ENCODE measurements at regions not wholly inside any gene's neighbourhood (a gene's known extent, or its start where the extent isn't known, plus 50 kb on each side); places are given as distances from the start of the nearest gene placed in this dataset.
A peak's percentile ranks its signal among the peaks of the same experiment; 100 is the strongest.

DNA sequence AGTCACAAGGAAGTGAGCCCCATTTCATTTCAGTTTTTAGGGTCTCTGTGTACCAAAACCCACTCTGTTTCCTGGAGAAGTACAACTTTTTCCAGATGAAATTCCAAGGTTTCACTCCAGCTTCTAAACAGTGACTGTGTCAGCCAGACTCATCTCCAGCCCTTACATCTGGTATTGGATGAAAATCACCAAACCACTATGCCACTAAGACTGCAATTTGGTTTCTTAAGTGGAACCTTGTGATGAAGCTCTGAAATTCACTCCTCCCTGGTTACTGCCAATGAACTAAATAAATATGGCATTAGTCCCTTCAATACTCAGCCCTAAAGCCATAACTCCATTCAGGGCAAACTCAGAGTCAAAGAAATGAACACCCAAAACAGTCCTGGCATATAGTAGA, 211.2 kb upstream of the DAPK1 start:
- no peak for ATAC-seq (replicated peaks in 1 of 4)
- H3K4me3 ChIP-seq (ENCODE audit: control insufficient read depth in 1 of 2, extremely low read depth in 1 of 2, low read length in 1 of 2), result no peak overlapping the region
- Mint-ChIP-seq H3K27ac (no peak overlapping the region), H3K4me1 (no peaks in the 10 kb centered on the region), H3K27me3 (peaks cover 8 to 21% of the 10 kb centered on the region in 2 donors), H3K4me3 (no peak overlapping the region), H3K9me3 (no peaks in the 10 kb centered on the region), H3K36me3 (no peaks in the 10 kb centered on the region)
- CTCF ChIA-PET, result no interaction called here
- POLR2A ChIA-PET, result no interaction called here
- H3K9me3 ChIP-seq, result no peaks in the 10 kb centered on the region
- DNase-seq, result no peak
- H3K27me3 ChIP-seq (replicated peaks in 1 of 2; ENCODE audit: control insufficient read depth in 2 of 2, extremely low read depth in 1 of 2, insufficient read depth in 2 of 2, low read length in 1 of 2), result peaks cover 4 to 5% of the 10 kb centered on the region in 2 experiments
- no peaks in the 10 kb centered on the region for H3K36me3 ChIP-seq (ENCODE audit: control insufficient read depth in 2 of 2, extremely low read depth in 1 of 2, insufficient read depth in 1 of 2, low read length in 1 of 2)
- H3K4me1 ChIP-seq (ENCODE audit: control insufficient read depth in 1 of 2, extremely low read depth in 1 of 2, insufficient read depth in 2 of 2, low read length in 2 of 2), result peaks cover 0 to 2% of the 10 kb centered on the region in 2 experiments
- no peak overlapping the region for H3K27ac ChIP-seq (ENCODE audit: low read length)

DNA sequence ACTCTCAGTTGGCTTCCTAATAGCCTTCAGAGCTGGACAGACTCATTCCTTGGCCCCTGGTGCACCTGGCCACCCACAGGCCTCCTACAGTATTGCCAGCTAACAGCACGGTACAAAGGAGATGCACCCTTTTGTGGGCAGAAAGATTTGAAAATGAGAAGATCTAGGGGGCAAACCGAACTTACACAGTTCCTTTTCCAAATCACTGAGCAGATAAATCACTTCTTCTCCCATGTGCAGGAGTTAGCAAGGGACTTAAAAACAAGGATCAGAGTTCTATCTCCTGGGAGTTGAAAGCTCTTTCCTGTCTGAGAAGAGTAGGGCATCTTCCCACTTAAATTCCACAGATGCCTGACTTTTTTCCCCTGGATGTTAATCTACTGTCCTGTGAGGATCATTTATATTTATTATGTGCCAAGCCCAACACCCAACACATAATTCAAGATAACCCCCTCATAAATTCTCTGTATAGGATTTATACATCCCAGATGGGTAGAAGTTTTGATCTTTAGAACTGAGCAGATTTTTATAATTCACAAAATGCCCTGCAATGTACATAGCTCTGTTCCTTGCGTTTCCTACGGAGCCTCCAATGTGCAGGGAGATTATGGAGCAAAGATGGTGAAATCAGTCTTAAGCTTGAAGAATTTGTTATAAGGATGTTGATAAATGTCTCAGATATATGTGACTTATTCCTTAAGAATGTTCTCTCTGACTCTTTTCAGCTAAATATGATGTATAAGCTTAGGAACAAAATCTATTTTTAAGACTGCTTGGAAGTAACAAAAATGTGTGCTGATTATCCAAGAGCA, 207.2 kb upstream of the DAPK1 start:
- ChIA-PET POLR2A (interaction anchor here in 1 of 2 donors (0.7 kb wide), 1 partner anchor 1014 kb away, joined by 3 read pairs; no protein-coding TSS in a partner anchor), CTCF (interaction anchor here in 1 of 2 donors (0.6 kb wide), 1 partner anchor 877 kb away, joined by 3 read pairs; no protein-coding TSS in a partner anchor)
- no peak overlapping the region for H3K27ac ChIP-seq (ENCODE audit: low read length)
- no peaks in the 10 kb centered on the region for H3K36me3 ChIP-seq (ENCODE audit: control insufficient read depth in 2 of 2, extremely low read depth in 1 of 2, insufficient read depth in 1 of 2, low read length in 1 of 2)
- WGBS (ENCODE audit: insufficient coverage), result 90% methylated on average over 2 of the region's 4 CpGs
- no peaks in the 10 kb centered on the region for H3K4me1 Mint-ChIP-seq
- peaks cover under 1 to 5% of the 10 kb centered on the region in 2 experiments for H3K27me3 ChIP-seq (replicated peaks in 1 of 2; ENCODE audit: control insufficient read depth in 2 of 2, extremely low read depth in 1 of 2, insufficient read depth in 2 of 2, low read length in 1 of 2)
- H3K36me3 Mint-ChIP-seq, result no peaks in the 10 kb centered on the region
- ATAC-seq (replicated peaks in 1 of 4) (no peak), DNase-seq (no peak)
- no peaks in the 10 kb centered on the region for H3K9me3 ChIP-seq
- peaks cover 0 to 8% (median 0%) of the 10 kb centered on the region in 3 donors for H3K9me3 Mint-ChIP-seq
- no peaks in the 10 kb centered on the region for H3K4me1 ChIP-seq (ENCODE audit: control insufficient read depth in 1 of 2, extremely low read depth in 1 of 2, insufficient read depth in 2 of 2, low read length in 2 of 2)
- H3K4me3 ChIP-seq (ENCODE audit: control insufficient read depth in 1 of 2, extremely low read depth in 1 of 2, low read length in 1 of 2), result no peak overlapping the region
- no peak overlapping the region for H3K4me3 Mint-ChIP-seq
- H3K27me3 Mint-ChIP-seq, result peaks cover 2 to 14% of the 10 kb centered on the region in 2 donors
- no peak overlapping the region for H3K27ac Mint-ChIP-seq

DNA sequence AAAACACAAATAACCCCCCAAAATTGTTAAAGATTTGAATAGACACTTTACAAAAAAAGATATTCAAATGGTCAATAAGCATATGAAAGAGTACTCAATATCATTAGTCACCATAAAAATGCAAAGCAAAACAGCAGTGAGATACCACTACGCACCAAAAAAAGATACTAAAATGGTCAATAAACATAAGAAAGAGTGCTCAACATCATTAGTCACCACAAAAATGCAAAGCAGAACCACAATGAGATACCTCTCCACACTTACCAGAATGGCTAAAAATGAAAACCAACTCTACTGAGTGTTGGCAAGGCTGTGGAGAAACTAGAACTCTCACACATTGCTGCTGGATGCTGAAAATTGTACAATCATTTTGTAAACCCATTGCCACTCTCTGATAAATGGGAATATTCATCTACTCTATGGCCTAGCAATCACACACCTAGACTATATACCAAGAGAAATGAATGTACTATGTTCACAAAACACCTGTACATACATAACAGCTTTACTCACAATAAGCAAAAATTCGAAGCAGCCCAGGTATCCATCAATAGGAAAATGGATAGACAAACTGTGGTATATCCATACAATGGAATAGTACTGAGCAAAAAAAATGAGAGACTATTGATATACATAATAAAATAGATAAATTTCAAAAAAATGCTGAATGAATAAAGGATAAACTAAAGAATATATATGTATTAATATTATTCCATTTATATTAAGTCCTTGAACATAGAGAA, 205.0 kb upstream of the DAPK1 start:
- Histone ChIP-seq H3K27ac (ENCODE audit: low read length) (no peak overlapping the region), H3K4me3 (ENCODE audit: control insufficient read depth in 1 of 2, extremely low read depth in 1 of 2, low read length in 1 of 2) (no peak overlapping the region), H3K27me3 (replicated peaks in 1 of 2; ENCODE audit: control insufficient read depth in 2 of 2, extremely low read depth in 1 of 2, insufficient read depth in 2 of 2, low read length in 1 of 2) (peaks cover 0 to 5% of the 10 kb centered on the region in 2 experiments), H3K4me1 (ENCODE audit: control insufficient read depth in 1 of 2, extremely low read depth in 1 of 2, insufficient read depth in 2 of 2, low read length in 2 of 2) (no peaks in the 10 kb centered on the region), H3K9me3 (no peaks in the 10 kb centered on the region), H3K36me3 (ENCODE audit: control insufficient read depth in 2 of 2, extremely low read depth in 1 of 2, insufficient read depth in 1 of 2, low read length in 1 of 2) (no peaks in the 10 kb centered on the region)
- WGBS (ENCODE audit: insufficient coverage), result no CpG with 5 or more reads among the region's 2 CpGs
- no peaks in the 10 kb centered on the region for H3K36me3 Mint-ChIP-seq
- ATAC-seq (replicated peaks in 1 of 4) (no peak), DNase-seq (no peak)
- no peak overlapping the region for H3K4me3 Mint-ChIP-seq
- H3K27ac Mint-ChIP-seq, result no peak overlapping the region
- ChIA-PET CTCF (no interaction called here), POLR2A (no interaction called here)
- H3K27me3 Mint-ChIP-seq, result peaks cover 0 to 16% of the 10 kb centered on the region in 2 donors
- H3K9me3 Mint-ChIP-seq, result peaks cover 0 to 8% (median 0%) of the 10 kb centered on the region in 3 donors
- H3K4me1 Mint-ChIP-seq, result no peaks in the 10 kb centered on the region

- Histone ChIP-seq H3K4me1 (ENCODE audit: control insufficient read depth in 1 of 2, extremely low read depth in 1 of 2, insufficient read depth in 2 of 2, low read length in 2 of 2) (no peaks in the 10 kb centered on the region), H3K4me3 (ENCODE audit: control insufficient read depth in 1 of 2, extremely low read depth in 1 of 2, low read length in 1 of 2) (no peak overlapping the region), H3K27me3 (replicated peaks in 1 of 2; ENCODE audit: control insufficient read depth in 2 of 2, extremely low read depth in 1 of 2, insufficient read depth in 2 of 2, low read length in 1 of 2) (peaks cover 0 to 7% of the 10 kb centered on the region in 2 experiments), H3K27ac (ENCODE audit: low read length) (no peak overlapping the region), H3K36me3 (ENCODE audit: control insufficient read depth in 2 of 2, extremely low read depth in 1 of 2, insufficient read depth in 1 of 2, low read length in 1 of 2) (no peaks in the 10 kb centered on the region), H3K9me3 (no peaks in the 10 kb centered on the region)
- no peaks in the 10 kb centered on the region for H3K4me1 Mint-ChIP-seq
- peaks cover 0 to 8% (median 0%) of the 10 kb centered on the region in 3 donors for H3K9me3 Mint-ChIP-seq
- DNase-seq (no peak), ATAC-seq (replicated peaks in 1 of 4) (no peak)
- ChIA-PET CTCF (no interaction called here), POLR2A (no interaction called here)
- 86% methylated on average over 1 of the region's 2 CpGs for WGBS (ENCODE audit: insufficient coverage)
- H3K36me3 Mint-ChIP-seq, result no peaks in the 10 kb centered on the region
- H3K27me3 Mint-ChIP-seq, result peaks cover 0 to 12% of the 10 kb centered on the region in 2 donors
- no peak overlapping the region for H3K27ac Mint-ChIP-seq
- no peak overlapping the region for H3K4me3 Mint-ChIP-seq
These were observed 203.5 kb upstream of the DAPK1 start for GRCh38 chr9:87294126-87294525.

DNA sequence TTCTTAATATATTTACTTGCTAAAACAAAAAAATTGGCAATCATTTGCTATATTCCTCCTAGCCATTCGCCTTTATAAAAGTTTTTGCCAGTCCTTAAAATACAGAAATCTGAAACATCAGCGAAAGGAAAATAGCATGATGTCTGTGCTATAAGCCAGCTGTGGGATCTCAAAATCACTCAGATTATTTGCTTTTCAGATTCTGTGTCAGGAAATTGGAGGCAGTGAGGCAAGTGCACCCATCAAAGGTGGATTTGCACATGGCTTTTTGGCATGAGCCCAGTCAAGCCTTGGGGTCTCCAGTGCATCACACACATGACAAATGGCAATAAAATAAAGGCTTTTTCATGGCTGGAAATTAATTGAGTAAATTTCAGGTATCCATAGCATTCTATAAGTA, 196.8 kb upstream of the DAPK1 start:
- Histone ChIP-seq H3K27ac (ENCODE audit: low read length) (no peak overlapping the region), H3K9me3 (no peaks in the 10 kb centered on the region), H3K27me3 (replicated peaks in 1 of 2; ENCODE audit: control insufficient read depth in 2 of 2, extremely low read depth in 1 of 2, insufficient read depth in 2 of 2, low read length in 1 of 2) (peaks cover 0 to 6% of the 10 kb centered on the region in 2 experiments), H3K36me3 (ENCODE audit: control insufficient read depth in 2 of 2, extremely low read depth in 1 of 2, insufficient read depth in 1 of 2, low read length in 1 of 2) (no peaks in the 10 kb centered on the region), H3K4me3 (ENCODE audit: control insufficient read depth in 1 of 2, extremely low read depth in 1 of 2, low read length in 1 of 2) (no peak overlapping the region), H3K4me1 (ENCODE audit: control insufficient read depth in 1 of 2, extremely low read depth in 1 of 2, insufficient read depth in 2 of 2, low read length in 2 of 2) (no peaks in the 10 kb centered on the region)
- ChIA-PET CTCF (no interaction called here), POLR2A (no interaction called here)
- ATAC-seq (replicated peaks in 1 of 4), result no peak
- Mint-ChIP-seq H3K9me3 (no peaks in the 10 kb centered on the region), H3K36me3 (no peaks in the 10 kb centered on the region), H3K4me3 (no peak overlapping the region), H3K27me3 (peaks cover 2 to 6% of the 10 kb centered on the region in 2 donors), H3K27ac (no peak overlapping the region), H3K4me1 (no peaks in the 10 kb centered on the region)
- no peak for DNase-seq
- WGBS (ENCODE audit: insufficient coverage), result 92% methylated on average over 2 of the region's 2 CpGs

- H3K27ac Mint-ChIP-seq, result peak overlapping the region in 1 of 2 donors; percentile 80
These were observed 196.3 kb upstream of the DAPK1 start for GRCh38 chr9:87301371-87301770.

More at GRCh38 chr9:87301371-87301770, 196.3 kb upstream of the DAPK1 start:
- Histone ChIP-seq H3K4me3 (ENCODE audit: control insufficient read depth in 1 of 2, extremely low read depth in 1 of 2, low read length in 1 of 2) (no peak overlapping the region), H3K9me3 (no peaks in the 10 kb centered on the region), H3K27me3 (replicated peaks in 1 of 2; ENCODE audit: control insufficient read depth in 2 of 2, extremely low read depth in 1 of 2, insufficient read depth in 2 of 2, low read length in 1 of 2) (peaks cover 0 to 6% of the 10 kb centered on the region in 2 experiments), H3K4me1 (ENCODE audit: control insufficient read depth in 1 of 2, extremely low read depth in 1 of 2, insufficient read depth in 2 of 2, low read length in 2 of 2) (no peaks in the 10 kb centered on the region), H3K27ac (ENCODE audit: low read length) (no peak overlapping the region), H3K36me3 (ENCODE audit: control insufficient read depth in 2 of 2, extremely low read depth in 1 of 2, insufficient read depth in 1 of 2, low read length in 1 of 2) (no peaks in the 10 kb centered on the region)
- H3K36me3 Mint-ChIP-seq, result no peaks in the 10 kb centered on the region
- ChIA-PET CTCF (no interaction called here), POLR2A (no interaction called here)
- no peak for ATAC-seq (replicated peaks in 1 of 4)
- no peak for DNase-seq
- no peak overlapping the region for H3K4me3 Mint-ChIP-seq
- H3K4me1 Mint-ChIP-seq, result no peaks in the 10 kb centered on the region
- H3K9me3 Mint-ChIP-seq, result no peaks in the 10 kb centered on the region
- peaks cover 2 to 6% of the 10 kb centered on the region in 2 donors for H3K27me3 Mint-ChIP-seq

Data from T-cell (primary cell).